ENCODE measurements at regions not wholly inside any gene's neighbourhood (a gene's known extent, or its start where the extent isn't known, plus 50 kb on each side); places are given as distances from the start of the nearest gene placed in this dataset.

DNA sequence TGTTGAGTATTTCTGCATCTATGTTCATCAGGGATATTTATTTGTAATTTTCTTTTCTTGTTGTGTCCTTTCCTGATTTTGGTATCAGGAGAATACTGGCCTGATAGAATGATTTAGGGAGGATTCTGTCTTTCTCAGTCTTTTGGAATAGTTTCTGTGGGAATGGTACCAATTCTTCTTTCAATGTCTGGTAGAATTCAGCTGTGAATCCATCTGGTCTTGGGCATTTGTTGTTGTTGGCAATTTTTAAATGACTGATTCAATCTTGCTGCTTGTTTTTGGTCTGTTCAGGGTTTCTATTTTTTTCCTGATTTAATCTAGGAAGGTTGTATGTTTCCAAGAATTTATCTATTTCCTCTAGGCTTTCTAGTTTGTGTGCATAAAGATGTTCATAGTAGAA is 170.9 kb upstream of the PDE3A start:
- TF ChIP-seq POLR2AphosphoS5 (IDR thresholded peaks at IDR 0.05; ENCODE audit: low read depth, low read length) (no peak), POLR2A (IDR thresholded peaks at IDR 0.05; ENCODE audit: low read depth, low read length) (no peak), TAF1 (IDR thresholded peaks at IDR 0.05; ENCODE audit: borderline replicate concordance, low read depth, low read length) (no peak)

All from GM12892 (cell line).